Panc1 (cell line): ENCODE measurements at regions not wholly inside any gene's neighbourhood (a gene's known extent, or its start where the extent isn't known, plus 50 kb on each side); places are given as distances from the start of the nearest gene placed in this dataset.

Experiments used
- ATAC-seq: fragments of 200-7000 bp; cut with Tn5 transposase; 2 replicates; pipeline ENCODE4 v1.9.1; 2020; ENCODE audit warnings: mild to moderate bottlenecking, moderate library complexity
- BruUV-seq: library from RNA; stranded (reverse); fragments of 400-500 nt; replicated peaks from 2 replicates; lab custom pipeline; 2021; lab: Mats Ljungman, UMichigan
- CTCF ChIA-PET: fragments of 300-600 bp; sonication (Branson Sonifier 250); formaldehyde crosslinking; loops from one replicate; lab custom pipeline; 2022; ENCODE audit warnings: antibody characterized with exemption; lab: Charles Lee
- POLR2A ChIA-PET: fragments of 300-600 bp; sonication (Branson Sonifier 250); formaldehyde crosslinking; loops from one replicate; lab custom pipeline; 2022; ENCODE audit warnings: antibody characterized with exemption; lab: Charles Lee
- DNase-seq: peaks from one replicate; pipeline ENCODE4 v3.0.0-alpha.2; 2010; ENCODE audit warnings: low read depth, low spot score
- H3K27ac ChIP-seq: 2 replicates; pipeline ENCODE4 v1.5.1; 2011; ENCODE audit warnings: mild to moderate bottlenecking, low read length, inconsistent platforms
- H3K27me3 ChIP-seq: fragments of 200-500 bp; sonication (Bioruptor generic); 2 replicates; pipeline ENCODE4 v1.6.0; 2014; ENCODE audit warnings: low read length, inconsistent platforms; ENCODE audit not compliant: control insufficient read depth, insufficient read depth
- H3K36me3 ChIP-seq: fragments of 200-500 bp; sonication (Bioruptor generic); 2 replicates; pipeline ENCODE4 v1.5.1; 2014; ENCODE audit warnings: inconsistent platforms, mild to moderate bottlenecking, low read length, moderate library complexity; ENCODE audit not compliant: control insufficient read depth, insufficient read depth
- H3K4me1 ChIP-seq: 2 replicates; pipeline ENCODE4 v1.5.1; 2011; ENCODE audit warnings: inconsistent platforms, mild to moderate bottlenecking, low read length, moderate library complexity; ENCODE audit not compliant: control insufficient read depth, insufficient read depth
- H3K4me3 ChIP-seq, 2 experiments: 2 replicates each; pipeline ENCODE4 v1.5.1; 2011 to 2012; ENCODE audit warnings: low read depth in 2 of 2, low read length in 2 of 2, mild to moderate bottlenecking in 2 of 2, inconsistent platforms in 1 of 2, moderate library complexity in 1 of 2
- H3K9me3 ChIP-seq: fragments of 200-500 bp; sonication (Bioruptor generic); 2 replicates; pipeline ENCODE4 v1.5.1; 2014; ENCODE audit warnings: low read depth, mild to moderate bottlenecking, inconsistent platforms, low read length, moderate library complexity; ENCODE audit not compliant: control insufficient read depth, insufficient read depth
- CTCF ChIP-seq: fragments of 450-650 bp; IDR thresholded peaks from 2 replicates; pipeline ENCODE4 v1.5.1; 2017; ENCODE audit warnings: mild to moderate bottlenecking
- POLR2AphosphoS5 ChIP-seq: IDR thresholded peaks from 2 replicates; pipeline ENCODE4 v1.6.1; 2012; ENCODE audit warnings: mild to moderate bottlenecking, low read depth, low read length, moderate library complexity
- SIN3A ChIP-seq: IDR thresholded peaks from 2 replicates; pipeline ENCODE4 v1.6.1; 2012; ENCODE audit warnings: low read depth, mild to moderate bottlenecking, low read length, moderate library complexity, borderline replicate concordance; ENCODE audit not compliant: insufficient read depth
- TCF7L2 ChIP-seq: IDR thresholded peaks from 2 replicates; pipeline ENCODE4 v1.6.1; 2011; ENCODE audit warnings: mild to moderate bottlenecking, low read depth, low read length, inconsistent platforms
- in situ Hi-C: cut with HindIII; loops from 2 replicates; pipeline ENCODE4 v1.10.0; 2016; ENCODE audit warnings: low sequenced_read_pairs, low pct_unique_long_range_greater_than_20kb
- intact Hi-C: fragments of 100-400 bp; cut with micrococcal nuclease; formaldehyde crosslinking; loops from one replicate; pipeline ENCODE4 v1.10.0; 2022; ENCODE audit not compliant: unreplicated experiment
- TF ChIP-seq, protein P1 (sequence below), 2 experiments: IDR thresholded peaks; 2 replicates each; pipeline ENCODE4 v1.6.1; 2011 to 2012; ENCODE audit warnings: low read depth in 2 of 2, control low read depth in 1 of 2, low read length in 1 of 2, mild to moderate bottlenecking in 1 of 2, moderate library complexity in 1 of 2; ENCODE audit not compliant: insufficient read depth in 1 of 2

DNA sequence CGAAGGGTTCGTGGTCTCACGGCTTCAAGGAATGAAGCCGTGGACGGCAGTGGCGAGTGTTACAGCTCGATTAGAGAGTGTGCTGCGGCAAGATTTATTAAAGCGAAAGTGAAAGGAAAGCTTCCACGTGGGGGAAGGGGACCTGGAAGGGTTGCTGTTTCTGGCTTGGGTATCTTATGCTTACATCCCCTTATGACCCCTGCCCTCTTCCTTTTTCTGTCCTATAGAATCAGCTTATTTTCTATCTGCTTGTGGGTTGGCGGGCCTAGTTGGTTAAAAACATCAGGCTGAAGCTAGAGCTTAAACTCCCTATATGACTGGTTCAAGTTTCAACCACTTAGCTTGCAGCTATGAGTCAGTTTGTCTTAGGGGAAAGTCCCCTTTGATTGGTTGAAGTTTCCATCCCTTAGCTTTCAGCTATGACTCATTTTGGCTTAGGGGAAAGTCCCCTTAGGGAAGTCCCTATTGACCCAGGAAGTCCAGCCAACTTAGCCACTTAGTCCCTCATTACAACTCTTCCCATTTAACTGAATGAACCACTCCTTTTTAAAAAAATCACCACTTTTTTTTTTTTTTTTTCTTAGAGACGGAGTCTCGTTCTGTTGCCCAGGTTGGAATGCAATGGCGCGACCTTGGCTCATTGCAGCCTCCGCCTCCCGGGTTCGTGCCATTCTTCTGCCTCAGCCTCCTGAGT, 1494.7 kb upstream of the TMEM132C start:
- DNase-seq (no peak), ATAC-seq (no peak)
- no peaks in the 10 kb centered on the region; the same call in 1 of the 2 replicates for H3K9me3 ChIP-seq
- H3K4me1 ChIP-seq = no peaks in the 10 kb centered on the region
- no TSS peak for BruUV-seq
- CTCF ChIA-PET = no interaction called here
- intact Hi-C loops = no loop called here
- H3K36me3 ChIP-seq = no peaks in the 10 kb centered on the region; the same call in 1 of the 2 replicates
- no peak overlapping the region for H3K4me3 ChIP-seq
- TF ChIP-seq, protein P1, sequence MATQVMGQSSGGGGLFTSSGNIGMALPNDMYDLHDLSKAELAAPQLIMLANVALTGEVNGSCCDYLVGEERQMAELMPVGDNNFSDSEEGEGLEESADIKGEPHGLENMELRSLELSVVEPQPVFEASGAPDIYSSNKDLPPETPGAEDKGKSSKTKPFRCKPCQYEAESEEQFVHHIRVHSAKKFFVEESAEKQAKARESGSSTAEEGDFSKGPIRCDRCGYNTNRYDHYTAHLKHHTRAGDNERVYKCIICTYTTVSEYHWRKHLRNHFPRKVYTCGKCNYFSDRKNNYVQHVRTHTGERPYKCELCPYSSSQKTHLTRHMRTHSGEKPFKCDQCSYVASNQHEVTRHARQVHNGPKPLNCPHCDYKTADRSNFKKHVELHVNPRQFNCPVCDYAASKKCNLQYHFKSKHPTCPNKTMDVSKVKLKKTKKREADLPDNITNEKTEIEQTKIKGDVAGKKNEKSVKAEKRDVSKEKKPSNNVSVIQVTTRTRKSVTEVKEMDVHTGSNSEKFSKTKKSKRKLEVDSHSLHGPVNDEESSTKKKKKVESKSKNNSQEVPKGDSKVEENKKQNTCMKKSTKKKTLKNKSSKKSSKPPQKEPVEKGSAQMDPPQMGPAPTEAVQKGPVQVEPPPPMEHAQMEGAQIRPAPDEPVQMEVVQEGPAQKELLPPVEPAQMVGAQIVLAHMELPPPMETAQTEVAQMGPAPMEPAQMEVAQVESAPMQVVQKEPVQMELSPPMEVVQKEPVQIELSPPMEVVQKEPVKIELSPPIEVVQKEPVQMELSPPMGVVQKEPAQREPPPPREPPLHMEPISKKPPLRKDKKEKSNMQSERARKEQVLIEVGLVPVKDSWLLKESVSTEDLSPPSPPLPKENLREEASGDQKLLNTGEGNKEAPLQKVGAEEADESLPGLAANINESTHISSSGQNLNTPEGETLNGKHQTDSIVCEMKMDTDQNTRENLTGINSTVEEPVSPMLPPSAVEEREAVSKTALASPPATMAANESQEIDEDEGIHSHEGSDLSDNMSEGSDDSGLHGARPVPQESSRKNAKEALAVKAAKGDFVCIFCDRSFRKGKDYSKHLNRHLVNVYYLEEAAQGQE (IDR thresholded peaks at IDR 0.05; ENCODE audit: insufficient read depth in 1 of 2, low read depth in 2 of 2, low read length in 1 of 2) = no peak
- TF ChIP-seq POLR2AphosphoS5 (no peak), TCF7L2 (no peak), SIN3A (no peak), CTCF (no peak)
- H3K27ac ChIP-seq = no peak overlapping the region
- in situ Hi-C loops = no loop called here
- H3K27me3 ChIP-seq = no peaks in the 10 kb centered on the region
- POLR2A ChIA-PET = no interaction called here

- DNase-seq = no peak
- Histone ChIP-seq H3K4me1 (no peaks in the 10 kb centered on the region), H3K4me3 (no peak overlapping the region), H3K27ac (no peak overlapping the region), H3K27me3 (no peaks in the 10 kb centered on the region), H3K9me3 (no peaks in the 10 kb centered on the region; the same call in 1 of the 2 replicates), H3K36me3 (no peaks in the 10 kb centered on the region; the same call in 1 of the 2 replicates)
- POLR2A ChIA-PET = no interaction called here
- in situ Hi-C loops = no loop called here
- no peak for TF ChIP-seq POLR2AphosphoS5
- TF ChIP-seq CTCF = no peak
- CTCF ChIA-PET = no interaction called here
- intact Hi-C loops = no loop called here
- BruUV-seq = no TSS peak
- no peak for ATAC-seq
These were observed 1494.0 kb upstream of the TMEM132C start for GRCh38 chr12:126773012-126773411.
